NCI-H2196 (cell line): ENCODE measurements at regions not wholly inside any gene's neighbourhood (a gene's known extent, or its start where the extent isn't known, plus 50 kb on each side); places are given as distances from the start of the nearest gene placed in this dataset.

ENCODE experiments used
- DNase-seq: peaks from one replicate; lab custom pipeline; 2025; ENCODE audit not compliant: unreplicated experiment; lab: John Stamatoyannopoulos, UW

DNA sequence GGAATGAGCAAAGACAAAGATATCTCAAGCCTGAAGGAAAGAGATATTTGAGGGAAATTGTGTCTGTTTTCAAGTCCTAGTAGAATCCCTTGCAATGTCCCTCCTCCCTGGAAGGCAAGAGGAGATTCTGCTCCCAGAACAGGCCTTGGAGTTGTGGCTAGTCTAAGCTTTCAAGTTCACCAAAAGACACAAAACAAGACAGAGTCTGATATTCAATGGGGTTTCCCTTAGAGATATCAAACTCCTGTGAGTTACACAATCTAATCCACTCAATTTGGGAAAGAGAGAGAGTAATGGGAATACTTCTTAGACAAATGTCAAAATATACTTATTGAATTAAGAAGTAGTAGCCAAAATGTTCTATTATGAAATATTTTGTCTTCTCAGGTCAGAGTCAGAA, 162.8 kb upstream of the ADAMTS5 start:
- DNase-seq: no peak

DNA sequence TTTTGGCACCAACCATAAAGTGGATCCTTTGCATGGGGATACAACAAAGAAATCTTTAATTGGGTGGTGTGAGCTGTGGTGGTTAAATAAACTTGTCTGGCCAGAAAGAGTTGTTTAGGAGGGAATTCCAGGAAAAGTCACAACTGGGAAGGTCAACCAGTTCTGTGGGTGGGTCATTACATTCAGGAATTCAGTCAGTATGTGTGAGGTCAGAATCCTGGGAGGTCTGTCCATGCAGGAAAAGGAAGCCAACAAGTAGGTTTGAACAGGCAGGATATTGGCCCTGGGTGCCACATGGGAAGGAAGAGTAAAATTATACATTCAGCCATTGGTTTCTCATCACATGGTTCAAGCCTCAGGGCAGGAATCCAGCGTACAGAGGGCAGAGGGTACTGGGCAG, 162.3 kb upstream of the ADAMTS5 start:
- DNase-seq: no peak

DNA sequence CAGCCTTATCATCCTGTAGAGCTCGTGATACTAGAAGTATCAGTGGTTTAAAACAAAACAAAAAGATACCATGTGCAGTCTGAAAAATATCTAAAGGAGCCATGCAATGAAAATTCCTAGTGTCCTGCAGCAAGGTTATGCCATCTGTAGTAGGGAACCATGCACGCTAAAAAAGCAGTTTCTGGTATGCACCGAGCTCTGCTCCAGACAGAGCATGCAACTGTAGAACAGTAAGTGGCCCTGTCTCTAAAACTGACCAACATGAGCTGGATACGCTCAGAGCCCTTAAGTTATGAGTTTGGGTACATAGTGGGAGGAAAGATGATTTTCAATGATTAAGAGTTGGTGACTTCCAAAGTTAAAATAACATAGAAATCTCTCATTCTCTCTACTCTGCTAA, 159.3 kb upstream of the ADAMTS5 start:
- DNase-seq: no peak

DNA sequence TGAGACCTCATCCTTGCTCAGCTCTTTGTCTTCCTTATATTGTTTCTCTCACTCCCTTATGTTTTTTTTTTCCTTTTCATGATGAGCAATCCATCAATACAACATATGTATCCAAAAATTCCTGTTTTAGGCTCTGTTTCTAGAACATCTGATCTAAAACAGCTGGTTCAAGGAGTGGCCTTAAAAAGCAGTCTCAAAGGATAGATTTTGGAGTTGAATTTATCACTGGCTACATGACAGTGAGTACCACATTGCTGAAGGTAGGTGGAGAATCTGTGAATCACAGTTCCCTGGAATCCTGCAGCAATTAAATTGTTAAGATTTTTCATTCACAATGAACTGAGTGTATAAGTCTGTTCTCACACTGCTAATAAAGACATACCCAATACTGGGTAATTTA, 155.8 kb upstream of the ADAMTS5 start:
- DNase-seq: no peak

DNA sequence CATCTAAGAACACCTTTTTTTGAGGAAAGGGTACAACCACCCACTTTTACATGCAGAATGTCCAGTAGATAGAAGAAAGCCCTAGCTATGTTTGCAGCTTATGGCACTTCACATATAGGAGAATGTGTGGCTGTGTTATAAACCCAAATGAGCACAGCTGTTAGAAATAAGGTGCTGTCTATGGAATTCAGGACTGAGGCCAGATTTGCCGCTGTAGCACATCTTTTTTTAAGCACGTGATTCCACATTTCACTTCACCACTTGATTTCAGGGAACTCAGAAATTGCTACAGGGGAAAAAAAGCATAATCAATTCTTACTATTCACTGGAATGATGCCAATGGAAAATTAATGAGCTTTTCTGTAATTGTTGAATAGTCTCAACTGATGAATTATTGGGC, 147.2 kb upstream of the ADAMTS5 start:
- no peak for DNase-seq

DNA sequence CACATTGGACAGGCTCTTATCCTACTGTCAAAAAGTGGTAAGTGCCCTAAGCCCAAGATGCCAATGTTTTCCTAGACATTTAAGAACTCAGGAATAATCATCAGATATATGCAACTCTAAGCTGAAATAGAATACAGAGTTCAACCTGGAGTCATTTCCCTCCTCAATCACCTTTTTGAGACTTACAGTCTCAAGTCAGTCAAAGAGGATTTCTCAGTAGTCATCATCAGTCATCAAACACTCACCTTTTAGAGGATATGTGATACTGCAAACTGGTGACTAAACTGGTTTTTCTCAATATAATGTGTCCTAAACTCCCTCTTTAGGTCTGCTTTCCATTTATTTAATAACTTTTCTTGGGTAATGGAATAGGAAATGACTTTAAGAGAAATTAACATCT, 145.3 kb upstream of the ADAMTS5 start:
- DNase-seq: no peak

DNA sequence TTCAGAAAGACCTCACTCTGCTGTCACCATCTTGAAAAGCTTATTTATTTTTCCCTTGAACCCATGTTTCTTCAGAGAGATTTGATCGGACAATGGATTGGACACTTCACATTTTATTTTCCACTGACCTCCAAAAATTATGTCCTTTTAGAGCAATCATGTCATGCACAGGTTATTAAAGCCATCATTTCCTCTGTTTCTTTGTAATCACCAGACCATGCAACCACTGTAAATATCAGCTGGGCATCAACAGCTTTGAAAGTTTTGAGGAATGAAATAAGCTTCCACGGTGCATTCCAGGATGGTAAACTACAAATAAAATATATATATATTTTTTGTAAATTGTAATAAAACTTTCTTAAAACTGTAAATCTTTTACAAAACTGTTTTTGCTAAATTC, 144.1 kb upstream of the ADAMTS5 start:
- no peak for DNase-seq

DNA sequence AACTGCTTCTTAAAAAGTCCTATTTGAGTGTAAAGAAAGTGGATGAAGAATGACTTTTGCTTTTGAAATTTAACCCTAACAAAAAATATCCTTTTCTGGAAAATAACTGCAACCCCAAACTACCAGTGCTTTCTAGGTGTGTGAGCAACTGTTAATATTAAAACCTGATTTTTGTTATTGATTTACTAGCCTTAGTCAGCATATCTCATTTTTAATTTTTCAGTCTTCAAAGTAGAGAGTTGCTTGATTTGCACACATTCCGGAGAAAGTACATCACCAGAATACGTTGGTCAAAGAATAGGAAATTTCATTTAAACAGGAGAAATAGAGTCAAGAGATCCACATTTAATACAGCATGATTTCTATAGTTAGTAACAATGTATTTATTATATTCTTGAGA, 141.8 kb upstream of the ADAMTS5 start:
- no peak for DNase-seq

DNA sequence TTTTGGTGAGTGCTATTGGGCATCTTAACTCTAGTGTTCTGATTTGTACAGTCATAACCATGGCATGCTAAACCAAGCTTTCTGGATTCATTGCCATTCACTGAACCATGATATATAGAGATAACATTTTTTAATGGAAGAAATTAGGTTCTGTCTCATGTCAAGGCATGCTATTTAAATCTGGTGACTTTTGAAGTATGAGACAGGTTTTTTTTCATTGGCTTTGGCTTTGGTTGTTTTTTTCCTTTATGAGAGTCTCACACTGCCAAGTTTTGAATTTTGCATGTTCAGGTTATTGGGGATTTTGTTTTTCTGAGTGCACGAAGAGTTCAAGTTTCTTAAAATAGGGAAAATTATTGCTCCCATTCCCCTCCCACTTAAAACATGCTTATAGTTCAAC, 141.3 kb upstream of the ADAMTS5 start:
- no peak for DNase-seq

DNA sequence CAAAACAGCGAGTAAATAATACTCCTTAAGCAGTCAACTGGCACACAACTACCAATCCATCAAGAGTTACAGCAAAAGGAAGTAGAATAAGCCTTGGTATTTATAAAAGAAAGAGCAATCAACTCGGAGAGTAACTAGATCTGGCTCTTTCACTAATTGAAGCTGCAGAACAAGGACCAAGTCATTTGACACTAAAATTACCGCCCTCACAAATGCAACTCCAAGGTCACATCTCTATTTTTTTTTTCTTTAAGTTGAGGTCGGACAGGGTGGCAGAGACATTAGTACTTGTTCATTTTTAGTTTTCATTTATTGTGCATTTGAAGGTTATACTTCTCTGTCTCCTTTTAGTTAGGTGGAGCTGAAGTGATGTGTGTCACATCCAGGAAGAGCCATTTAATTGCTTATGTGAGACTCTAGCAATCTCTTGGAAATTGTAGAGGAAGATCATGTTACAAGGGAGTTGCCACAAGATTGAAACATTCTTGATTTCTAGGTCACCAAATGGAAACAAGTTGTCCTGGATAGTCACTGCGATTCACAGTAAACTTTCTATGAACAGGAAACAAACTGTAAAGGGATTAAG, 138.1 kb upstream of the ADAMTS5 start:
- DNase-seq: no peak

DNA sequence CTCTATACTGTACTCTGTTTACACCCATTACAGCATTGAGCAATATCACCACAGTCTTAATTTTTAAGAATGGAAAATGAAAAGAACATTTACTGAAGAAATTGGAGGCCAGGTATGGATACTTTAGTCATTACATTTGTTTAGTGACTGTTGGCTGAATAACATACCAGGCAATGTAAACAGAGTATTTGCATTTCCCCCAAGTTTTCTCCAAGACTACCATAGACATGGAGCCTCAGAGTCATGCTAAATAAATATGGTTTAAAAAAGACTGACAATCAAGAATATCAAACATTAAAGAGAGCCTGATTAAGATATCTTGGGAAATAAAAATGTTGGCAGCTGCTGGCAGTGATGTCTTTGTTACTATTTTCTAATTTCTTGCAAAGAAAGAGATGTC, 136.9 kb upstream of the ADAMTS5 start:
- DNase-seq: no peak

DNA sequence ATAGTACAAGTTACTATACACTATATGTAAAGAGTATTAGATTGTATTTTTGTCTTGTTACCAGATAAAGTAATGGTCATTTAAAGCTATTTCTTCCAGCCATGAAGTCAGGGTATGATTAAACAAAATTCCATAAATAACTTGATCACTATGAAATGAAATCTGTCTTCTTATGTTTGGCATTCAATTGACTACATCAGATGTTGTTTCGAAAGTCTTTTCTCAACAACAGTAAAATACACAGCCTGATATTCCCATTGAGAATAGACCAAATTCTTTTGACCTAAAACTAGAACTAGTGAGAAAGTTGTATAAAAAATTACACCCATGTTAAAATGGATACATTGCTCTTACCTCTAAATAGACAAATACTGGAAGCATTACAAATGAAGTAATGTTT, 134.6 kb upstream of the ADAMTS5 start:
- no peak for DNase-seq

DNA sequence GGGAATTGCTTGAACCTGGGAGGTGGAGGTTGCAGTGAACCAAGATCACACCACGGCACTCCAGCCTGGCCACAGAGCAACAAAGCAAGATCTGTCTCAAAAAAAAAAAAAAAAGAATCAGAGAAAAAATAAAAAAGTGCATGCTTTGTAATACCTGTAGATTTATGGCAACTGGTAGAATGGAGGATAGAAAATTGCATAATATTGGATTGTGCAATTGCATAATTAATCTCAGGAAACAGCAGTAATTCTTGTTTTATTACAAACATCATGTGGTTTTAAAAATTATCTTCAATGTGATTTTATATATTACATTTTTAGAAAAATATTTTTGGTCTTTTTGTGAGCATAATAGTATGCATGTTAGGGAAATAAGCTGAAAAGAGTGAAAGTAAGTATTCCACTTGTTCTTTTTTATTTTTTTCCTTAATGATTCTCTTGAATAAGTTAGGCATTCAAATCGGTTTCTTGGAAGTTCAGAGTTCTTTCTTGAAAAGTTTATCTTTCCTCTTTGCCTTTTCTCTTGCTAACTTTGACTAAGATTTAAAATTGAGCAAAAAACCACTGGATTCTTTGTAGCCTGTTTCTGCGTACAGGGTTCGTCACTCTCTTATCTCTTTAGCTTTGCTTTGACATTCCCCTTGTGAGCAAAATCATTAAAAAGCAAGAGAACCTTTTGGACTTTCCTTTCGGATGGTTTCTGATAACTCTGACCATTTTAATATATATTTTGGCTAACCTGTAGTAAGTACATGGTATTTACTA, 127.5 kb upstream of the ADAMTS5 start:
- DNase-seq: no peak

DNA sequence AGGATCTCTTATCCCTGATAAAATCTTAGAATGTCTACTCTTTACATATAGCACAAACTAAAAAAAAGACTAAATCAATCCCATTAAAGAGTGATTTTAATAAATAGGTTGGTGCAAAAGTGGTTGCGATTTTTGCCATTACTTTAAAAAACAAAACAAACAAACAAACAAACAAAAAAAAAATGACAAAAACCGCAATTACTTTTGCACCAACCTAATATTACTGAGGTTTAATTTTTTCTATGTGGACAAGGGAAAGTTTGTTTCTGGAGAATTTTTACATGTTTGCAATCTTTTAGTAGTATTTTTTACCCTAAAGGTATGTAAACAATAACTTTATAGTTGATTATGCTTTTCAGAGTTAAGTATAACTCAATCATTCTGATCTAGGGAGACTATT, 119.7 kb upstream of the ADAMTS5 start:
- DNase-seq: no peak

DNA sequence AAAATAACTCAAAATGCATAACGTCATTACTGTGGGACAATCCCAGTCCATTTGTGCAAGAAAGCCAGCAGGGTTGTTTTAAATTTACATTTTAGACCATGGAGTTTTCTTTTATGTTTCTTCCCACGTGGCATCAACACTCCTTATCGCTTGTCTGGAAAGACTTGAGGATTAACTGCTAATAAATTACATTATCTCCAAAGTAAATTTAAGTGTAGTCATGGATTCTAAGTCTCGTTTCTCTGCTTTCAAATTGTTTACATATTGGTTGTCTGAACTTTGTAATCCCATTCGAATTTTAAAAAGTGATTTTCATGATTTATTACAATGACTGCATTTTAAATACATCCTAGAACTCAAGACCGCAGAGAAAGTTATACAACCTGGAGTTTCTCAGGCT, 119.3 kb upstream of the ADAMTS5 start:
- DNase-seq: no peak

DNA sequence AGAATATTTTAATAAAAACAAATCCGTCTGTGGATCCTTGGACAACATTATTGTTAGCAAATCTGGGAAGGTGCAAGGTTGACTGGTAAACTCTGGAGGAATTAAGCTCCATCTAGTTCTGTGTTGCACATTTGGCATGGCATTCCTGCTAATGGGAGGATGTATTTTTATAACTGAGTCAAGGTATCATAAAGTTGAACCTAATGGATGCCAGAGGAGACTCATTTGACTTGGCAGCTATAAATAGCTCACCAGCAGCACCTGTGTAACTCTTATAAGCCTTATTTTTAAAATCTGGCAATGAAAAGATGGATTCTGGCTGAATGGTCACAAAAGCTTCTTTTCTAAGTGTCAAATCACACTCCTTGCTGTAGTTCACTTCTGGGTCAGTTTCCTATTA, 118.5 kb upstream of the ADAMTS5 start:
- no peak for DNase-seq

DNA sequence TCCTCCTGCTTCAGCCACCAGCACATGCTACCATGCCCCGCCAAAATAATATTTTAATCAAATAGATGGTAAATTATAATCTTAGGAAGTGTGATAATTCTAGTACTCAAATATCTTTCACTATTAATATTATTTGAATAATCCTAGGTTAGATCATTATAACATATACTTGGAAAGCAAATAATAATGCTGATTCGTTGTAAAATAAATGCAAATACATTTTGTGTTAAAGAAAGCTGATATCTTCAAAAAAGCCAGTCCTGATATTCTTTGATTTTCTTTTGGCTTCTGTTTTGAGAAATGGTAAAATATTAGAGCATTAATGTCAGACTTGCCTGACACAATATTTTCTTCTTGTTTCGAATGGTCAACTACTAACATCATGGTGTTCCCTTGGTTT, 116.3 kb upstream of the ADAMTS5 start:
- DNase-seq: no peak

DNA sequence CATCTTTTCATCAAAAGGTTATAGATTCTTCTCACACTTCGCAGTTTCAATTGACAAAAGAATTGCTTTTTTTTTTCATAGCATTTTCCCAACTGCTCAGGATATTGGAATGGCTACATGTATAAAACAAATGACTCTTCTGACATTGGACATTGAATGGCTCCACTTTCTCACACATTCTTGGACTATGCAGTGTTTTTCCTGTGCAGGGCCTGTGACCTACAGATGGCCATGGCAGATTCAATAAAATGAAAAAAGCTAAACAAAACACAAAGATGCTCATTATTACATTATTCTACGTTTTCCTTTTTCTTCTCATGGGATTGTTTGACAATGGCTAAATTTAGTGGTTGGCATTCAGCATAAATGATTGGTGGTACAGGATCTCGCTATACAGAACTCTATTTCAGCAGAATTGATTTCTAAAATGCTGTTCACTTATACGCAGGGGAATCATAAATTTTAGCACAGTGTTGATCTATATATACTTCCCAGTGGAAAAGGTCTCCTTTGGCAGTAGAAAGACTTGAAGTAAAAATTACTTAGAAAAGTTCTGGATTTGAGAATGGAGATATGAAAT, 115.6 kb upstream of the ADAMTS5 start:
- no peak for DNase-seq

DNA sequence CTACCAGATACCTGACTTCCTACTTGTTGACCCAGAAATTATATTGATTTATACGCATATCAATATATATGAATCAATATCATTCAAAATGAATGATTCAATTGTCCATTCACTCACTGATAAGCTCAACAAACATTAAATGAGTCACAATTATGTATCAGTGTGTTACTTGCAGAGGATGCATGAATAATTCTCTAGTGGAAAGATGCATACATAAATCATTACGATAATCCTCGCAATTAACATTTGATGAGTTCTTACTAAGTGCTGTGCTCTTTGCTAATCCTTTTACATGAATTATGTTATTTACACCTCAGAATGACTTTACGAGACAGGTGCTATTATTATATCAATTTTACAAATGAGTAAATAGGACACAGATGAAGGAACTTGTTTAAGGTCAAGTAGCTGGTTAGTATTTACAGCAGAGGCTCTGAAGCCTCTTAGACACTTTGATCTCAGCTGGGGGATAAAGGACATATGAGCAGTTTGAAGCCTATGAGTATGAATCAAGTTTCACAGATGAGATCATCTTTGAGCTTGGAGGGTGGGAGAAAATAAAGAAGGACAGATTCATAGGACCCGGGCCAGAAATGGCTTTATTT, 112.8 kb upstream of the ADAMTS5 start:
- no peak for DNase-seq

DNA sequence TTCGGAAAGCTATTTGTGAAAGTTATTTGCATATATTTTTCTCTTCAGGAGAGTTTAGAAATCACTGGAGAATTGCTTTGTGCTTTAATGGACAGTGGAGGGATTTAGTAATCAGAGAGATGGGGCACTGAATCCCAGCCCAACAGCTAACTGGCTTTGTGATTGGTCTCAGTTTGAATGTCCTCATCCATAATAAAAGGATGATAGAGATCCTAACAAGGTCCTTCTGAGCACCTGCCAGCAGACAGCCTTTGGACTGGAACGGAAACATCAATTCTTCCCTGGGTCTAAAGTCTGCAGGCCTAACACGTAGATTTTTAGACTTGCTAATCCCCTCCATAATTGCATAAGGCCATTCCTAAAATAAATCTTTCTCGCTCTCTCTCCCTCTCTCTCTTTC, 112.0 kb upstream of the ADAMTS5 start:
- DNase-seq: no peak

DNA sequence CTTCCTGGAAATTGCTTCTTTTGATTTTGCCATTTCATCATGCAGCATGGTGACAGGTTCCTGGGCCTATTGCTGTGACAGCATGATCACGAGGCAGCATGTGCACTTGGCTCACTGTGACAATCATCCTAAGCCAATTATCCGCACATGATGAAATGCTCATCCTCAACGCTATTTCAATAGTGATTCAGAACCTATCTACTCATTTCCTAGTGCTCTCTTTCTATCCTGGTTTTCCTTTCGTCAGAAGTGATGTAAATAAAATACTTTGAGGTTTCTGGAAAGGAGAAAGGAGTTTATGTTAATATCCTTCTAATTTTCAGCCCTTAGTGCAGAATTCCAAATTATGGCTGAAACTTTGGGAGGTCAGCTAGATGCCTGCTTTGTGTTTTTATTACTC, 110.6 kb upstream of the ADAMTS5 start:
- DNase-seq: no peak

DNA sequence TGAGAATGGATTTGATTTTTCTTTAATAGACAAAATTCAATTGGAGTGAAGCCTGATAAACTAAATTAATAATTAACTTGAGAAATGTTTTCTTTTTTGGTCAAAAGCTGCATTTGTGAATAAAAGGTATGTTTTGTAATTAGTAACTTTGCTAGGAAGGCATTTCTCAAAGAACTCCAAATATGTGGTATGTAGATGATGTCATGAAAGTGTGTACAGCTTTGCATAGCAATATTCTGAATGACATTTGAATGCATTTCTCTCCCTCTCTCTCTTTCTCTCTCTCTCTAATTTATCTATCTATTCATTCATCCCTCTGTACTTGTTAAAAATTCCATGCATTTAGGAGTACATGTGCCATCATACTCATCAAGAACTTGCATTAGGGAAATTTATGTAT, 109.1 kb upstream of the ADAMTS5 start:
- DNase-seq: no peak
